ENCODE measurements at regions not wholly inside any gene's neighbourhood (a gene's known extent, or its start where the extent isn't known, plus 50 kb on each side); places are given as distances from the start of the nearest gene placed in this dataset.

GRCh38 chr3:148068466-148068865 lies 629.2 kb upstream of the AGTR1 start:
- TF ChIP-seq CTCF (IDR thresholded peaks at IDR 0.05; ENCODE audit: insufficient read depth, low read length), result no peak
- TF ChIP-seq POLR2AphosphoS5 (IDR thresholded peaks at IDR 0.05; ENCODE audit: low read depth), result no peak
- no peak for TF ChIP-seq REST (IDR thresholded peaks at IDR 0.05; ENCODE audit: insufficient replicate concordance, low read depth)

Measured in HL-60 (cell line).